ENCODE measurements at regions not wholly inside any gene's neighbourhood (a gene's known extent, or its start where the extent isn't known, plus 50 kb on each side); places are given as distances from the start of the nearest gene placed in this dataset.

DNA sequence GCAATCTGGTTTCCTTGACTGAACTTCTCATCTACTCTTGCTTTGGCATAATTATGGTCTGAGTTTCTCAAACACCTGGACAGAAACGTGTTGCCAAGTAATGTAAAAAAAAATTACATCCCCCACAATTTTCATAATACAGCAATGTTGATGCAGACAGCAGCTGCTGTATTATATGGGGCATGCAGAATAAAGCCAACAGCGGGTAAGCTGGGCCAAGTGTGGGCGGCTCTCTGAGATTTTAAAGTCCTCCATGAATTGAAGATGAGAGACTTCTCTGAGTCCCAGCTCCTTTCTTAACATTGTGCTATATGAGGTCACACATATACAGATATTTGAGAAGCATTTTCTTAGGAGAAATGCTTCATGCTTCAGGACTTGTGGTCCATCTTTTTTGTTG lies 881.2 kb downstream of the GALC start:
- H3F3A ChIP-seq (ENCODE audit: low read depth): no peaks in the 10 kb centered on the region
- no peak overlapping the region for H3K4me3 Mint-ChIP-seq

DNA sequence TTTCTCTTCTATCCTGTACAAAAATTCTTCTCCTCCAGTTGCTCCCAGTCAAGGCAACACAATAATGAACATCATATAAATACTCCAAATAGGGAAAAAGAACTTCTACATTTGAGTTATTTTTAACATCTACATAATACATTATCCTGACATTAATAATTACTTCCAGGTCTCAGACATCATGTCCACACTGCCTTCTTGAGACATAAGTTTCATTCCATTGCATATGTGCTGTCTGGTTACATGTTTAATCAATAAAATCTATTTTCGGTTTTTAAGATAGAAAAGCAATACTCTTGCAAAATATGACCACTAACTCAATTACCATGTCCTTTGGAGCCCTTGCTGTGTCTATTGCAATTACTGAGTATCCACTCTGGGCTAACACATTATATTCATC lies 881.9 kb downstream of the GALC start:
- H3K79me2 ChIP-seq (ENCODE audit: low read depth): no peaks in the 10 kb centered on the region
- no peaks in the 10 kb centered on the region for H3K9me3 ChIP-seq (ENCODE audit: low read depth)
- H3K4me3 Mint-ChIP-seq: no peak overlapping the region
- H3K27ac ChIP-seq: no peak overlapping the region
- no peak for DNase-seq (ENCODE audit: low spot score)
- no peaks in the 10 kb centered on the region for H3F3A ChIP-seq (ENCODE audit: low read depth)
- TF ChIP-seq, protein P1, sequence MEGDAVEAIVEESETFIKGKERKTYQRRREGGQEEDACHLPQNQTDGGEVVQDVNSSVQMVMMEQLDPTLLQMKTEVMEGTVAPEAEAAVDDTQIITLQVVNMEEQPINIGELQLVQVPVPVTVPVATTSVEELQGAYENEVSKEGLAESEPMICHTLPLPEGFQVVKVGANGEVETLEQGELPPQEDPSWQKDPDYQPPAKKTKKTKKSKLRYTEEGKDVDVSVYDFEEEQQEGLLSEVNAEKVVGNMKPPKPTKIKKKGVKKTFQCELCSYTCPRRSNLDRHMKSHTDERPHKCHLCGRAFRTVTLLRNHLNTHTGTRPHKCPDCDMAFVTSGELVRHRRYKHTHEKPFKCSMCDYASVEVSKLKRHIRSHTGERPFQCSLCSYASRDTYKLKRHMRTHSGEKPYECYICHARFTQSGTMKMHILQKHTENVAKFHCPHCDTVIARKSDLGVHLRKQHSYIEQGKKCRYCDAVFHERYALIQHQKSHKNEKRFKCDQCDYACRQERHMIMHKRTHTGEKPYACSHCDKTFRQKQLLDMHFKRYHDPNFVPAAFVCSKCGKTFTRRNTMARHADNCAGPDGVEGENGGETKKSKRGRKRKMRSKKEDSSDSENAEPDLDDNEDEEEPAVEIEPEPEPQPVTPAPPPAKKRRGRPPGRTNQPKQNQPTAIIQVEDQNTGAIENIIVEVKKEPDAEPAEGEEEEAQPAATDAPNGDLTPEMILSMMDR (IDR thresholded peaks at IDR 0.05): no peak
- no peak for TF ChIP-seq EZH2 (IDR thresholded peaks at IDR 0.05)
- no peak for TF ChIP-seq EZH2phosphoT487 (IDR thresholded peaks at IDR 0.05)
- H4K20me1 ChIP-seq (ENCODE audit: low read depth): no peaks in the 10 kb centered on the region
- H3K4me1 ChIP-seq: no peaks in the 10 kb centered on the region
- H2AFZ ChIP-seq (replicated peaks): no peak overlapping the region
- no peak overlapping the region for H3K9ac ChIP-seq
- H3K36me3 ChIP-seq: no peaks in the 10 kb centered on the region
- H3K27me3 Mint-ChIP-seq (ENCODE audit: insufficient read depth, low read depth): no peaks in the 10 kb centered on the region
- H3K9me3 Mint-ChIP-seq: no peaks in the 10 kb centered on the region
- H3K36me3 Mint-ChIP-seq: no peaks in the 10 kb centered on the region
- no peak overlapping the region for H3K4me3 ChIP-seq
- no peak overlapping the region for H3K4me2 ChIP-seq
- no peak overlapping the region for H3K27ac Mint-ChIP-seq
- H3K27me3 ChIP-seq: no peaks in the 10 kb centered on the region
- no peaks in the 10 kb centered on the region for H3K4me1 Mint-ChIP-seq

More for the DNA sequence above, 881.2 kb downstream of the GALC start:
- no peaks in the 10 kb centered on the region for H3K79me2 ChIP-seq (ENCODE audit: low read depth)
- no peak overlapping the region for H3K4me3 ChIP-seq
- H3K9me3 ChIP-seq (ENCODE audit: low read depth): no peaks in the 10 kb centered on the region
- H3K4me1 ChIP-seq: no peaks in the 10 kb centered on the region
- no peaks in the 10 kb centered on the region for H3K4me1 Mint-ChIP-seq
- no peak overlapping the region for H3K27ac ChIP-seq
- no peaks in the 10 kb centered on the region for H3K27me3 ChIP-seq
- no peak for DNase-seq (ENCODE audit: low spot score)
- H3K4me2 ChIP-seq: no peak overlapping the region
- no peak overlapping the region for H2AFZ ChIP-seq (replicated peaks)
- H3K36me3 Mint-ChIP-seq: no peaks in the 10 kb centered on the region
- H4K20me1 ChIP-seq (ENCODE audit: low read depth): no peaks in the 10 kb centered on the region
- TF ChIP-seq, protein P1 (IDR thresholded peaks at IDR 0.05): no peak
- no peak for TF ChIP-seq EZH2 (IDR thresholded peaks at IDR 0.05)
- no peak for TF ChIP-seq EZH2phosphoT487 (IDR thresholded peaks at IDR 0.05)
- H3K27ac Mint-ChIP-seq: no peak overlapping the region
- no peak overlapping the region for H3K9ac ChIP-seq
- no peaks in the 10 kb centered on the region for H3K27me3 Mint-ChIP-seq (ENCODE audit: insufficient read depth, low read depth)
- H3K36me3 ChIP-seq: no peaks in the 10 kb centered on the region
- H3K9me3 Mint-ChIP-seq: no peaks in the 10 kb centered on the region

DNA sequence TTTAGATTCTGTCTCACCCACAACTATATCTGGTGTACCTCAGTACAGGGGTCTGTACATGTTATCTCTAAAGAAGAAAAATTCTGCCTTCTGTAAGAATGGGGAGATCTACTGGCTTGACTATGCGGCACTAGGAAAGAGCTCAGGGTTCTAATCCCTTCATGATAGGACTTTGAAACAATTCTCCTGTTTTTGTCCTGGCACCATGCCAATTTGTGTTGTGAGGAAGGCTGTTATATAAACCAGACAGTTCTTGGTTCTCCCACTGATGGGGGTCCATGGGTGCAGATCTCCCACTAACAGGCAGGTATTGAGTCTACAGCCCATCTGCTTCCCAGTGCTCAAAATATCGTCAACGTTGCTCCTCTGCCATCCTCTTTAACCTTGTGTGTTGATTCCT lies 883.7 kb downstream of the GALC start:
- Mint-ChIP-seq H3K9me3 (no peaks in the 10 kb centered on the region), H3K4me3 (no peak overlapping the region), H3K36me3 (no peaks in the 10 kb centered on the region), H3K27ac (no peak overlapping the region), H3K4me1 (no peaks in the 10 kb centered on the region), H3K27me3 (ENCODE audit: insufficient read depth, low read depth) (no peaks in the 10 kb centered on the region)
- DNase-seq (ENCODE audit: low spot score): no peak
- TF ChIP-seq EZH2phosphoT487 (IDR thresholded peaks at IDR 0.05) (no peak), EZH2 (IDR thresholded peaks at IDR 0.05) (no peak)
- TF ChIP-seq, protein P1 (IDR thresholded peaks at IDR 0.05): no peak
- Histone ChIP-seq H3K9me3 (ENCODE audit: low read depth) (no peaks in the 10 kb centered on the region), H3K4me2 (no peak overlapping the region), H3F3A (ENCODE audit: low read depth) (no peaks in the 10 kb centered on the region), H3K4me1 (no peaks in the 10 kb centered on the region), H3K9ac (no peak overlapping the region), H2AFZ (replicated peaks) (no peak overlapping the region), H3K27ac (no peak overlapping the region), H4K20me1 (ENCODE audit: low read depth) (no peaks in the 10 kb centered on the region), H3K79me2 (ENCODE audit: low read depth) (no peaks in the 10 kb centered on the region), H3K4me3 (no peak overlapping the region), H3K36me3 (no peaks in the 10 kb centered on the region), H3K27me3 (no peaks in the 10 kb centered on the region)

All from neural progenitor cell (in vitro differentiated cells).